Heart left ventricle (tissue), 13 donors: ENCODE measurements at regions not wholly inside any gene's neighbourhood (a gene's known extent, or its start where the extent isn't known, plus 50 kb on each side); places are given as distances from the start of the nearest gene placed in this dataset.

Experiments
- POLR2A ChIP-seq, 2 donors: fragments of 450-650 bp; IDR thresholded peaks; one replicate each; pipeline ENCODE4 v1.6.1; 2017; ENCODE audit warnings: antibody characterized with exemption in 2 of 2, mild to moderate bottlenecking in 2 of 2, moderate library complexity in 2 of 2
- TF ChIP-seq, protein P1 (sequence below), 12 donors: fragments of 200-600 bp; sonication (generic) in 4 of 12; IDR thresholded peaks; one replicate each; pipeline versions ENCODE4 v1.5.0 to v1.8.0; 2018 to 2022; ENCODE audit warnings: antibody characterized with exemption in 12 of 12, mild to moderate bottlenecking in 5 of 12
- donor health status: ischemic (EF 13 %, LVEDD 7.1; RV severe dilation, severe dysfunction).
- donor health status: DM: no; HTN: yes; CAD: no.
- donor health status: DM: no; HTN: no; CAD: no.
- donor health status: ischemic (EF 25% LVEDD 6.9; RV normal size, moderate dysfunction).
- donor health status: ischemic (EF 25% LVEDD 5.7; RV mildly dilated, moderate dysfunction).
- donor health status: ischemic (EF 35%, LVEDD 5.7; RV mildly dilated, moderate dysfunction).
- donor health status: nonischemic (EF 11% LVEDD 7.7; RV severe dilation, severe dysfunction).
- donor health status: DM: yes; HTN: yes; CAD: no.
- donor health status: PGD.
- donor health status: ischemic (EF 29% LVEDD 5.4; RV normal size, mild dysfunction).
- donor health status: nonischemic (EF 23%, LVEDD 6.1; RV moderate dilation, normal function).

DNA sequence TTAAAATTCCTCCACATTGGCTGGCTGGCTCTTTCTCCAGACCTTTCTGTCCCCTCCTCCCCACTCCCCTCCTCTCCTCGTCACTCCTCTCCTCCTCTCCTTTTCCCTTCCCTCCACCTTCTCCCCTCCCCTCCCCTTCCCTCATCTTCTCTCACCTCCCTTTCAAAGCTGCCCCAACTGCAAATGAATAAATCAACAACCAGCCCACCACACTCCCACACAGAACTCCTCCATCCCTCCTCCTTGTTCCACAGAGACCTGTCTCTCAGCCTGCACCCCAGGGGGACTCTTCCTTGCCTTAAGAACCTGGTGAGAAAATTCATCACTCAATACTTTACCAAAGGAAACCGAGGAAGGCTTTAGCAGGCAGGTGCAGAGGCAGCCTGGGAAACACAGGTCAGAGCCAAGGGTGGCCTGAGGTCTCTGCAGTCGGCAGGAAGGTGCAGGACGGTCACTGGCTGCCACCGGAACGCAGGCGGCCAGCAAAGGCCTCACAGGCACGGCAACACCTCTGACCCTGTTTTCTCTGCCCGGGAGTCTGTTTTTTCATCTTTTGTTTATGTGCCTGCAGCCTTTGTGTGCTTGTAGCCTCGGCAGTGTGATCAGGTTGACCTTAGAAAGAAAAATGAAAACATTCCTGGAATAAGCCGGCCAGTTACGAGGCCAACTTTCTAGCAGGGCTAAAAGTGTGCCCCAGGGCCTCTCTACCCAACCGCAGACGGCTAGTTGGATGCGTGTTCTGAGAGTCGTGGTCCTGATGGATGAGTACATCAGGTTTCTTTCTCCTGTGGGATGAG lies 207.6 kb upstream of the KLF6 start:
- TF ChIP-seq, protein P1, sequence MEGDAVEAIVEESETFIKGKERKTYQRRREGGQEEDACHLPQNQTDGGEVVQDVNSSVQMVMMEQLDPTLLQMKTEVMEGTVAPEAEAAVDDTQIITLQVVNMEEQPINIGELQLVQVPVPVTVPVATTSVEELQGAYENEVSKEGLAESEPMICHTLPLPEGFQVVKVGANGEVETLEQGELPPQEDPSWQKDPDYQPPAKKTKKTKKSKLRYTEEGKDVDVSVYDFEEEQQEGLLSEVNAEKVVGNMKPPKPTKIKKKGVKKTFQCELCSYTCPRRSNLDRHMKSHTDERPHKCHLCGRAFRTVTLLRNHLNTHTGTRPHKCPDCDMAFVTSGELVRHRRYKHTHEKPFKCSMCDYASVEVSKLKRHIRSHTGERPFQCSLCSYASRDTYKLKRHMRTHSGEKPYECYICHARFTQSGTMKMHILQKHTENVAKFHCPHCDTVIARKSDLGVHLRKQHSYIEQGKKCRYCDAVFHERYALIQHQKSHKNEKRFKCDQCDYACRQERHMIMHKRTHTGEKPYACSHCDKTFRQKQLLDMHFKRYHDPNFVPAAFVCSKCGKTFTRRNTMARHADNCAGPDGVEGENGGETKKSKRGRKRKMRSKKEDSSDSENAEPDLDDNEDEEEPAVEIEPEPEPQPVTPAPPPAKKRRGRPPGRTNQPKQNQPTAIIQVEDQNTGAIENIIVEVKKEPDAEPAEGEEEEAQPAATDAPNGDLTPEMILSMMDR (IDR thresholded peaks at IDR 0.05) = no peak
- no peak for TF ChIP-seq POLR2A (IDR thresholded peaks at IDR 0.05)
